ENCODE measurements at regions not wholly inside any gene's neighbourhood (a gene's known extent, or its start where the extent isn't known, plus 50 kb on each side); places are given as distances from the start of the nearest gene placed in this dataset.

- Histone ChIP-seq H3K23me2 (ENCODE audit: insufficient read length, low read depth, low read length, poor library complexity, severe bottlenecking) (no peaks in the 10 kb centered on the region), H4K20me1 (ENCODE audit: control insufficient read depth, insufficient read depth, insufficient read length) (no peaks in the 10 kb centered on the region), H2AFZ (ENCODE audit: low read length) (no peak overlapping the region), H3K56ac (ENCODE audit: insufficient read length, low read depth, low read length) (no peak overlapping the region), H2BK12ac (ENCODE audit: insufficient read length, low read depth, low read length) (no peak overlapping the region), H4K91ac (ENCODE audit: insufficient read length, low read depth, low read length) (no peak overlapping the region), H4K8ac (replicated peaks; ENCODE audit: insufficient read length, low read depth, low read length) (no peak overlapping the region), H3K18ac (ENCODE audit: insufficient read length, low read depth, low read length) (no peak overlapping the region), H3K79me2 (ENCODE audit: insufficient read depth, low read length) (no peaks in the 10 kb centered on the region), H3K79me1 (ENCODE audit: insufficient read depth, low read depth, low read length, poor library complexity, severe bottlenecking) (no peaks in the 10 kb centered on the region), H3K23ac (ENCODE audit: insufficient read length, low read depth, low read length) (no peak overlapping the region), H3K27ac (ENCODE audit: insufficient read length, low read depth, low read length) (no peak overlapping the region), H3K14ac (ENCODE audit: insufficient read depth, low read length) (no peak overlapping the region), H3K9me3 (ENCODE audit: control insufficient read depth, low read depth, low read length) (no peaks in the 10 kb centered on the region), H3T11ph (ENCODE audit: low read length) (no peak overlapping the region), H3K4me1 (ENCODE audit: insufficient read depth, low read length) (no peaks in the 10 kb centered on the region; the same call in 1 of the 2 replicates), H3K4ac (ENCODE audit: low read depth, low read length) (no peak overlapping the region), H2BK5ac (ENCODE audit: insufficient read length, low read length) (no peak overlapping the region), H3K27me3 (ENCODE audit: insufficient read depth, low read length) (no peaks in the 10 kb centered on the region), H2BK20ac (ENCODE audit: low read depth, low read length, poor library complexity, severe bottlenecking) (no peak overlapping the region), H3K9ac (ENCODE audit: extremely low read depth, insufficient read length, low read length) (no peak overlapping the region), H2BK15ac (ENCODE audit: low read depth, low read length) (no peak overlapping the region), H2AK5ac (ENCODE audit: insufficient read length, low read length) (no peak overlapping the region), H4K5ac (ENCODE audit: insufficient read length, low read depth, low read length) (no peak overlapping the region), H3K4me2 (ENCODE audit: insufficient read depth, insufficient read length, low read length) (no peak overlapping the region), H2BK120ac (ENCODE audit: low read depth, low read length, poor library complexity, severe bottlenecking) (no peak overlapping the region)
- peaks cover 0 to 3% of the 10 kb centered on the region in 2 experiments; a peak in 1 of 4 replicates for H3K4me1 Mint-ChIP-seq
- H3K9me3 Mint-ChIP-seq = peaks cover 7% of the 10 kb centered on the region in 2 experiments; a peak in 4 of 5 replicates
- H3K27me3 Mint-ChIP-seq (ENCODE audit: low read depth) = no peaks in the 10 kb centered on the region
- no peak overlapping the region for H3K4me3 Mint-ChIP-seq
- no peak overlapping the region for H3K27ac Mint-ChIP-seq
- no peak for TF ChIP-seq CTCF (conservative IDR thresholded peaks at IDR 0.05)
- no CpG with 5 or more reads among the region's 5 CpGs for WGBS (ENCODE audit: extremely low coverage, insufficient read length, low lambda C conversion rate)
- no peak for DNase-seq
- peaks cover 0 to 5% (median 4%) of the 10 kb centered on the region in 3 experiments; a peak in 4 of 7 replicates for H3K36me3 Mint-ChIP-seq (ENCODE audit: insufficient read depth in 1 of 3, low read depth in 3 of 3)
These were observed 914.4 kb upstream of the ACO1 start for GRCh38 chr9:31470051-31470450.

Data from H9 (cell line).